ENCODE measurements at regions not wholly inside any gene's neighbourhood (a gene's known extent, or its start where the extent isn't known, plus 50 kb on each side); places are given as distances from the start of the nearest gene placed in this dataset.

- DNase-seq (ENCODE audit: low read depth, low spot score), result no peak
- in situ Hi-C loops (cut with HindIII; ENCODE audit: low pct_unique_long_range_greater_than_20kb, low sequenced_read_pairs), result no loop called here
Observed at GRCh38 chr17:34135841-34136240, 119.2 kb upstream of the CCL2 start.

DNA sequence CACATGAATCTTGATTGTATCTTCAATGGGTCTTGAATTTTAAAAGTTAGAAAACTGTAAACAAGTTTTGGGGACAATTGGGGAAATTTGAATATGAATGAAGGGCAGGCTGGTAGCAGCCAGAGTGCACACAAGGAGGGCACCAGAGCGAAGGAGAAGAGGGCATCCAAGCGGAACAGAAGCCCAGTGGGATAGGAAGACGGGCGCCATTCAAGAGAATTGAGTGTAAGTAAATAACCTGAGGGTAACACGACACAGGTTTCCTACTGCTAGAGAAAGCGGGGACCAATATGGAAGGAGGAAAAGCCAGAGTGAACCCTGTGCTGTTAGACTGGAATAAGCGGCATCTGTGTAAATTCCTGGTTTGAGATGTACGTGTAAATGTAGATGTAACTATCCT lies 115.1 kb upstream of the CCL2 start:
- in situ Hi-C loops (cut with HindIII; ENCODE audit: low pct_unique_long_range_greater_than_20kb, low sequenced_read_pairs), result no loop called here
- DNase-seq (ENCODE audit: low read depth, low spot score), result no peak

- no peak for DNase-seq (ENCODE audit: low read depth, low spot score)
- in situ Hi-C loops (cut with HindIII; ENCODE audit: low pct_unique_long_range_greater_than_20kb, low sequenced_read_pairs), result no loop called here
Observed at GRCh38 chr17:34141590-34141989, 113.5 kb upstream of the CCL2 start.

- in situ Hi-C loops (cut with HindIII; ENCODE audit: low pct_unique_long_range_greater_than_20kb, low sequenced_read_pairs), result no loop called here
- DNase-seq (ENCODE audit: low read depth, low spot score), result no peak
Observed at GRCh38 chr17:34143430-34143829, 111.7 kb upstream of the CCL2 start.

- in situ Hi-C loops (cut with HindIII; ENCODE audit: low pct_unique_long_range_greater_than_20kb, low sequenced_read_pairs), result no loop called here
- peak; percentile 60 for DNase-seq (ENCODE audit: low read depth, low spot score)
Observed at GRCh38 chr17:34146440-34147043, 108.5 kb upstream of the CCL2 start.

- no peak for DNase-seq (ENCODE audit: low read depth, low spot score)
- in situ Hi-C loops (cut with HindIII; ENCODE audit: low pct_unique_long_range_greater_than_20kb, low sequenced_read_pairs), result no loop called here
Observed at GRCh38 chr17:34151102-34151501, 104.0 kb upstream of the CCL2 start.

DNA sequence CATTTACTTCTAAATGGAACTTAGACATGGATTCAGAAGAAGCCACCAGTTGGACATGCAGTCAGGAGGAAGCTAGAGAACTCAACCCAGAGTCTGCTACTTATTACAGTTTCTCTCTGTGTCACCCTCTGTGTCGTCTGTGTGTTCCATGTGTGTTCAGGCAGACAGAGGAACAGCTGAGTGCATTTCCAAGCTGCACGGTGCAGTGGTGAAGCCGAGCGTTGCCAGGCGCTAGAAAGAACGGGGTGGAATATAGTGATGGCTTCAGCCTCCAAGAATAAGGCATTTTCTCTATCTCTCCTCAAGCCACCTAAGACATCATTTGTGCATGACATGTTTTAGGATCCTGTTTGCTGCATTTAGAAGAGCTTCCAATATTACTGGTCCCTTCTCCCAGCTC lies 101.1 kb upstream of the CCL2 start:
- in situ Hi-C loops (cut with HindIII; ENCODE audit: low pct_unique_long_range_greater_than_20kb, low sequenced_read_pairs), result no loop called here
- no peak for DNase-seq (ENCODE audit: low read depth, low spot score)

GRCh38 chr17:34154961-34155730 lies 99.9 kb upstream of the CCL2 start:
- in situ Hi-C loops (cut with HindIII; ENCODE audit: low pct_unique_long_range_greater_than_20kb, low sequenced_read_pairs), result no loop called here
- no peak for DNase-seq (ENCODE audit: low read depth, low spot score)

DNA sequence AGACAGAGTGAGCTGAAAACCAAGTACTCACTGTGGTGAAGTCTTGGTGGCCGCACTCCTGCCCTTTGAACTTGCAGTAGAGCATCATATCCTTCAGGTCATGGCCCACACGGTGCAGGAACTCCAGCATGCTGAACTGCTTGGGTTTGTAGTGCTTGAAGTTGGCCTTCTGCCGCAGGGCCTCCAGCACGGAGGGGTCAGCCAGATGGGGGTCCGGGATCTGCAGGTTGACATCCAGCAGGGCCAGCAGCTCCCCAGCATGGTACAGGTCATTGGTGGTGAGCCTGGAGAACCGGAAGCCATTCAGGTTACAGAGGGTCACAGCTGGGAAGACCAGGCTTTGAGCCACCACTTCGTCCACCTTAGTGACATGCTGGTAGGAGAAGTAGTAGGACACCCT lies 99.1 kb upstream of the CCL2 start:
- in situ Hi-C loops (cut with HindIII; ENCODE audit: low pct_unique_long_range_greater_than_20kb, low sequenced_read_pairs), result no loop called here
- DNase-seq (ENCODE audit: low read depth, low spot score), result no peak

DNA sequence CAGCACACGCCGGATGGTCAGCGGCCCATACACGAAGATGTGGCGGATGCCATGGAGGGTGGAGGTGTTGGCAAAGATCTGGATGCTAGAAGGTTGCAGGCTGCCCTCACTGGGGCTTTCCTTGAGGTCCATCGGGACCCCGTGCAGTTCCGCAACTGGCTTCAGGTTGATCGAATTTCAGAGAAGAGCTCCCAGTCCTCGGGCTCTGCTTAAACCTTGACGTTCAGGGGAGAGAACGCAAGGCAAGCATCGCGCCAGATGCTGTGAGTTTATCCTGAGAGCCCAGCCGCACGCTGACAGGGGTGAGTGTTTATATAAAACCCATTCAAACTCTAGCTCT lies 98.7 kb upstream of the CCL2 start:
- in situ Hi-C loops (cut with HindIII; ENCODE audit: low pct_unique_long_range_greater_than_20kb, low sequenced_read_pairs), result no loop called here
- DNase-seq (ENCODE audit: low read depth, low spot score), result no peak

DNA sequence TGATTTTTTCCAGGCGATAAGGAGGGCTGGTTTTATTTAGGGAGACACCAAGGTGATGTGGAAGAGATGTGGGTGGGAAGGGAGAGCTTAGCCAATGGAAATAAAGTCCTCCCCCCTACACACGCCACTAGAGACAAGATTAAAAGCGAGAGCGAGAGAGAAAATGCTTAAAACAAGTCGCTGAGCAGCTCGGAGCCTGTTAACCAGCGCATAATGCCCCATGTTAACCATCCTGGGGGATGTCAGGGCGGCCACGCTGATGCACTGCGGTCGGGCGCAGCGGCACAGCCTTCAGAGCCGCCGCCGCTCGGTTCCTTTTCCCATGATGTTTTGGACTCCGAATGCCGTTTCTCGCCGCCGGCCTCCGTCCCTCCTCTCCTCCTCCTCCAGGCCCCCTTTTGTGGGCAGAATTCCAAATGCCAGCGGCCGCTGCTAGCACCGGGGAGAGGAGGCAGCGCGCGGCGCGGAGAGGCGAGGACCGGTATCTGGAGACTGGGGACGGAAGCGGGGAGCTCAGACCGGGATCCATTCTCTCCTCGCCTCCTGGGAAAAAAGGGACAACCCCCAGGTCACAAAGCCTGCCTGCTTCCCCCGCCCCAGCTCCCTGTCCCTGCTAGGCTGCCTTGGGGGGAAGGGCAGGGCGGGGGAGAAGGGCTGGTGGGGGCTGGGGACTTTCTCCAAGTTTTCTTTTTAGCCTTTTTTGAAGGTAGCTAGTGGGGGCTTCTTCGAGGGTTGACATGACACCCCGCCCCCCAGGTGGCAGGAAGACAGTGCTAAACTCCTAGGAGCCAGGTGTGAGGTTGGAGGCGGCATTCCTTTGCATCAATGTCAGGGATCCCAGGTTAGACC lies 98.1 kb upstream of the CCL2 start:
- in situ Hi-C loops (cut with HindIII; ENCODE audit: low pct_unique_long_range_greater_than_20kb, low sequenced_read_pairs), result no loop called here
- DNase-seq (ENCODE audit: low read depth, low spot score), result no peak

GRCh38 chr17:34161690-34162089 lies 93.4 kb upstream of the CCL2 start:
- no peak for DNase-seq (ENCODE audit: low read depth, low spot score)
- in situ Hi-C loops (cut with HindIII; ENCODE audit: low pct_unique_long_range_greater_than_20kb, low sequenced_read_pairs), result no loop called here

GRCh38 chr17:34163123-34163522 lies 92.0 kb upstream of the CCL2 start:
- no peak for DNase-seq (ENCODE audit: low read depth, low spot score)
- in situ Hi-C loops (cut with HindIII; ENCODE audit: low pct_unique_long_range_greater_than_20kb, low sequenced_read_pairs), result no loop called here

- in situ Hi-C loops (cut with HindIII; ENCODE audit: low pct_unique_long_range_greater_than_20kb, low sequenced_read_pairs), result no loop called here
- DNase-seq (ENCODE audit: low read depth, low spot score), result peak; percentile 51
Observed at GRCh38 chr17:34163646-34164045, 91.4 kb upstream of the CCL2 start.

DNA sequence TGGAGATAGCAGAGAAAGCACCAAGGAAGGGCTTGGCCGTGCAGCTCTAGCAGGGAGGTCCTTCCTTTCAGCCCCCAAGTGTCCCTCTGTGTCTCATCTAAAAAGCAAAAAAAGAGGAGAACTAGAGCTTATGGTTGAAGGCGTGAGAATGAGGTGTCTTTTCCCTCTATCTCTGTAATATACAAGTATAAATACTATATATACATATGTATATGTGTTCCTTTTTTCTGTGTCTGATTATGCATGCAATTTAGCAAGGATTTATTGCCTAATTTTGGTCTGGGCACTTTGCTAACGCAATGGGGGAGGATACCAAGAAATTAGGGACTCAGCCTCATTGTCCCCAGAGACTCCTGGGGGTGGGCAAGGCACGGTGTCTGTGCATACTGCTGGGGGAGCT lies 90.2 kb upstream of the CCL2 start:
- in situ Hi-C loops (cut with HindIII; ENCODE audit: low pct_unique_long_range_greater_than_20kb, low sequenced_read_pairs), result no loop called here
- DNase-seq (ENCODE audit: low read depth, low spot score), result no peak

GRCh38 chr17:34166352-34166751 lies 88.7 kb upstream of the CCL2 start:
- no peak for DNase-seq (ENCODE audit: low read depth, low spot score)
- in situ Hi-C loops (cut with HindIII; ENCODE audit: low pct_unique_long_range_greater_than_20kb, low sequenced_read_pairs), result no loop called here

DNA sequence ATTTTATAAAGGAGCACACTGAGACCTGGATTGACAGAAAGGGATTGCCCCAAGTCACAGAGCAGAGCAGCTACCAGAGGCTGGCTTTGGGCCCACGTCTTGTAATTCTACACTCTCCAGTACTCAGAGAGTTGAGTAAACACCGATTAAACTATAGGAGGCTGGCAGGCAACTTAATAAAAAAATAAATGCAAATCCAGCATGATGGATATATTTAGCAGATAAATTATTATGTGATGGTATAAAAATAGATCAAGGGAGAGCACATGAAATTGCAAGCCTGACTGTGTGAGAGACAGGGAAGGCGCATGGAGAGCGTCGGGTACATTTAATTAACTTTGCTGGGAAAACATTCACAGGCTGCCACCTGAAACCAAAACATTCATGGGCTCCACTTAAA lies 87.7 kb upstream of the CCL2 start:
- no peak for DNase-seq (ENCODE audit: low read depth, low spot score)
- in situ Hi-C loops (cut with HindIII; ENCODE audit: low pct_unique_long_range_greater_than_20kb, low sequenced_read_pairs), result no loop called here

DNA sequence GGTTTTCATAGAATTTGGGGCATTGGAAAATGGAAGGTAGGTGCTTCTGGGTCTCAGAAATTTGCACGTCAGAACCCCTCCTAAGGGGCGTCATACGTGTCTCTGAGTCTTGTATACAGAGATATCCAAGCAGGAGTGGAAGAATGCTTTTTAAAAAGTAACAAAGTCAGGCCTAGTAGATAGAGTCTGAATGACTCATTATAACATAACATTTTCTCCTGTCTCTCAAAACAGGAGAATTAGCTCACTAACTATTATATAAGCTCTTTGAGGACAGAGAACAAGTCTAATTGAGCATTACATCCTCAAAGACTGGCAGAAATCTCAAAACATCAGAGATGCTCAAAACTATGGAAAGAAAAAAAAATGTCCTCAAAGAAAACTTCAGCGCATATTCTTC lies 86.1 kb upstream of the CCL2 start:
- no peak for DNase-seq (ENCODE audit: low read depth, low spot score)
- in situ Hi-C loops (cut with HindIII; ENCODE audit: low pct_unique_long_range_greater_than_20kb, low sequenced_read_pairs), result no loop called here

GRCh38 chr17:34169496-34169895 lies 85.6 kb upstream of the CCL2 start:
- in situ Hi-C loops (cut with HindIII; ENCODE audit: low pct_unique_long_range_greater_than_20kb, low sequenced_read_pairs), result no loop called here
- no peak for DNase-seq (ENCODE audit: low read depth, low spot score)
